A549 (cell line): ENCODE measurements at regions not wholly inside any gene's neighbourhood (a gene's known extent, or its start where the extent isn't known, plus 50 kb on each side); places are given as distances from the start of the nearest gene placed in this dataset.

Experiments
- CEBPB ChIP-seq, 2 experiments: fragments of >200 bp in 1 of 2; sonication (Bioruptor Twin) in 1 of 2; formaldehyde crosslinking in 1 of 2; IDR thresholded peaks; 2 replicates each; pipeline ENCODE4 v1.6.1; 2012 to 2016
- ESRRA ChIP-seq: fragments of 150-350 bp; IDR thresholded peaks from 2 replicates; pipeline ENCODE4 v1.6.1; 2014; ENCODE audit warnings: mild to moderate bottlenecking, low read length, borderline replicate concordance
- FOSL2 ChIP-seq, 2 experiments: fragments of 450-650 bp in 1 of 2; fragments of >200 bp in 1 of 2; sonication (Bioruptor Twin) in 1 of 2; formaldehyde crosslinking; IDR thresholded peaks; 2 replicates each; pipeline versions ENCODE4 v1.5.0 to v1.6.1; 2016 to 2020; ENCODE audit warnings: mild to moderate bottlenecking in 1 of 2, moderate library complexity in 1 of 2
- GATA3 ChIP-seq: IDR thresholded peaks from 2 replicates; pipeline ENCODE4 v1.6.1; 2012; ENCODE audit warnings: borderline replicate concordance
- HDAC2 ChIP-seq: fragments of 200-600 bp; sonication (generic); IDR thresholded peaks from 2 replicates; pipeline ENCODE4 v1.6.1; 2016
- HOXB5 ChIP-seq: fragments of 250-450 bp; sonication (Bioruptor Pico); IDR thresholded peaks from 2 replicates; pipeline ENCODE4 v1.5.0; 2020; ENCODE audit warnings: mild to moderate bottlenecking, moderate library complexity
- POLR2A ChIP-seq: IDR thresholded peaks from 2 replicates; pipeline ENCODE4 v1.6.1; 2012; ENCODE audit warnings: mild to moderate bottlenecking, low read length
- RCOR1 ChIP-seq: fragments of 150-350 bp; IDR thresholded peaks from 2 replicates; pipeline ENCODE4 v1.6.1; 2014; ENCODE audit warnings: antibody characterized with exemption, low read length, low read depth
- TF ChIP-seq, protein P1 (sequence below): fragments of >200 bp; sonication (Bioruptor Twin); formaldehyde crosslinking; IDR thresholded peaks from 3 replicates; pipeline ENCODE4 v1.5.1; 2016
- TF ChIP-seq, protein P2 (sequence below): IDR thresholded peaks from 2 replicates; pipeline ENCODE4 v1.6.1; 2012

DNA sequence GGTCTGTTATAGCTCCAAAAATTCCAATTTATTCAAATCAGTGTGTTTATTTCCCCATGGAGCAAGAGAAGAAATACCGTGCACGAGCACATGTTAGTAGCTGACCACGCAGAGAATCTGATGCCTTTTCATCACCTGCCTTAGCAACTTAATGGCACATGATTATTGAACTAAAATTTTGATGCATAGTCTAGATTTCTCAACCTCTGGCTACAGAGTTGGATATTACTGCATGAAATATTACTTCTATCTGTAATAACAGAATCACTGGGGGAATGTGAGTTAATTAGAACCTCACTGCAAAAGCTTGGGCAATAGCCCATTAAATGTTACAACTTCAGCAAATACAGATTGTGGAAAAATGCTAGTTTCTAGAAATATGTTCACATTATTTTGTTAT lies 335.8 kb downstream of the FLRT2 start:
- TF ChIP-seq, protein P1, sequence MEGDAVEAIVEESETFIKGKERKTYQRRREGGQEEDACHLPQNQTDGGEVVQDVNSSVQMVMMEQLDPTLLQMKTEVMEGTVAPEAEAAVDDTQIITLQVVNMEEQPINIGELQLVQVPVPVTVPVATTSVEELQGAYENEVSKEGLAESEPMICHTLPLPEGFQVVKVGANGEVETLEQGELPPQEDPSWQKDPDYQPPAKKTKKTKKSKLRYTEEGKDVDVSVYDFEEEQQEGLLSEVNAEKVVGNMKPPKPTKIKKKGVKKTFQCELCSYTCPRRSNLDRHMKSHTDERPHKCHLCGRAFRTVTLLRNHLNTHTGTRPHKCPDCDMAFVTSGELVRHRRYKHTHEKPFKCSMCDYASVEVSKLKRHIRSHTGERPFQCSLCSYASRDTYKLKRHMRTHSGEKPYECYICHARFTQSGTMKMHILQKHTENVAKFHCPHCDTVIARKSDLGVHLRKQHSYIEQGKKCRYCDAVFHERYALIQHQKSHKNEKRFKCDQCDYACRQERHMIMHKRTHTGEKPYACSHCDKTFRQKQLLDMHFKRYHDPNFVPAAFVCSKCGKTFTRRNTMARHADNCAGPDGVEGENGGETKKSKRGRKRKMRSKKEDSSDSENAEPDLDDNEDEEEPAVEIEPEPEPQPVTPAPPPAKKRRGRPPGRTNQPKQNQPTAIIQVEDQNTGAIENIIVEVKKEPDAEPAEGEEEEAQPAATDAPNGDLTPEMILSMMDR: no peak
- no peak for TF ChIP-seq ESRRA
- TF ChIP-seq HDAC2: no peak
- no peak for TF ChIP-seq POLR2A
- TF ChIP-seq, protein P2, sequence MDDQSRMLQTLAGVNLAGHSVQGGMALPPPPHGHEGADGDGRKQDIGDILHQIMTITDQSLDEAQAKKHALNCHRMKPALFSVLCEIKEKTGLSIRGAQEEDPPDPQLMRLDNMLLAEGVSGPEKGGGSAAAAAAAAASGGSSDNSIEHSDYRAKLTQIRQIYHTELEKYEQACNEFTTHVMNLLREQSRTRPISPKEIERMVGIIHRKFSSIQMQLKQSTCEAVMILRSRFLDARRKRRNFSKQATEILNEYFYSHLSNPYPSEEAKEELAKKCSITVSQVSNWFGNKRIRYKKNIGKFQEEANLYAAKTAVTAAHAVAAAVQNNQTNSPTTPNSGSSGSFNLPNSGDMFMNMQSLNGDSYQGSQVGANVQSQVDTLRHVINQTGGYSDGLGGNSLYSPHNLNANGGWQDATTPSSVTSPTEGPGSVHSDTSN: no peak
- no peak for TF ChIP-seq CEBPB (IDR thresholded peaks at IDR 0.05)
- no peak for TF ChIP-seq RCOR1
- no peak for TF ChIP-seq GATA3
- no peak for TF ChIP-seq FOSL2 (IDR thresholded peaks at IDR 0.05)
- TF ChIP-seq FOSL2 (CRISPR knock-in tag; IDR thresholded peaks at IDR 0.05): no peak
- TF ChIP-seq HOXB5: no peak
